Spleen (tissue), 11 donors: ENCODE measurements at regions not wholly inside any gene's neighbourhood (a gene's known extent, or its start where the extent isn't known, plus 50 kb on each side); places are given as distances from the start of the nearest gene placed in this dataset.

Source experiments
- DNase-seq: peaks from one replicate; pipeline ENCODE4 v3.0.0-alpha.2; 2020
- H3K27ac ChIP-seq, 8 donors: fragments of 200-600 bp; sonication (generic) in 7 of 8; 1 replicate in 4 of 8; 2 replicates in 4 of 8; pipeline versions ENCODE4 v1.5.0 to v1.8.0; 2016 to 2021; ENCODE audit warnings: inconsistent platforms in 4 of 8, mild to moderate bottlenecking in 4 of 8, moderate library complexity in 1 of 8
- H3K27me3 ChIP-seq, 7 donors: fragments of 200-600 bp; sonication (generic) in 6 of 7; replicated peaks in 1 of 7; 1 replicate in 4 of 7; 2 replicates in 3 of 7; pipeline versions ENCODE4 v1.5.0 to v1.8.0; 2016 to 2021; ENCODE audit warnings: inconsistent platforms in 3 of 7, mild to moderate bottlenecking in 1 of 7
- H3K36me3 ChIP-seq, 6 donors: fragments of 200-600 bp; sonication (generic) in 5 of 6; 1 replicate in 4 of 6; 2 replicates in 2 of 6; pipeline versions ENCODE4 v1.5.0 to v1.8.0; 2016 to 2021; ENCODE audit warnings: inconsistent platforms in 2 of 6
- H3K4me1 ChIP-seq, 6 donors: fragments of 200-600 bp; sonication (generic) in 5 of 6; 1 replicate in 3 of 6; 2 replicates in 3 of 6; pipeline versions ENCODE4 v1.5.0 to v1.8.0; 2016 to 2021; ENCODE audit warnings: inconsistent platforms in 3 of 6
- H3K4me3 ChIP-seq, 8 donors: fragments of 200-600 bp; sonication (generic) in 7 of 8; 1 replicate in 4 of 8; 2 replicates in 4 of 8; pipeline versions ENCODE4 v1.5.0 to v1.8.0; 2016 to 2021; ENCODE audit warnings: inconsistent platforms in 4 of 8, mild to moderate bottlenecking in 4 of 8, moderate library complexity in 2 of 8
- H3K9me3 ChIP-seq, 8 donors: fragments of 200-600 bp; sonication (generic) in 7 of 8; 1 replicate in 4 of 8; 2 replicates in 4 of 8; pipeline versions ENCODE4 v1.5.0 to v1.8.0; 2016 to 2021; ENCODE audit warnings: inconsistent platforms in 4 of 8
- POLR2A ChIP-seq, 3 donors: fragments of 450-650 bp; IDR thresholded peaks; one replicate each; pipeline ENCODE4 v1.5.1; 2017; ENCODE audit warnings: antibody characterized with exemption in 3 of 3, mild to moderate bottlenecking in 1 of 3
- POLR2AphosphoS5 ChIP-seq, 3 donors: sonication (generic); formaldehyde crosslinking; IDR thresholded peaks; one replicate each; pipeline ENCODE4 v1.5.1; 2017; ENCODE audit warnings: antibody characterized with exemption in 3 of 3
- WGBS, 5 donors: extraction: QIAGEN DNeasy Blood & Tissue Kit in 3 of 5; methylation state at CpG; one replicate each; pipeline versions ENCODE4 v1.1.5 to v1.1.7; 2013 to 2018; 5-methylcytosine and 5-hydroxymethylcytosine counted together
- intact Hi-C: fragments of 100-400 bp; cut with DNase I; formaldehyde crosslinking; loops from one replicate; pipeline ENCODE4 v1.15.0; 2023; ENCODE audit warnings: low total_unique reads
- TF ChIP-seq, protein P1 (sequence below), 11 experiments: fragments of 200-600 bp in 7 of 11; fragments of 450-650 bp in 4 of 11; sonication (generic) in 4 of 11; IDR thresholded peaks in 8 of 11; conservative IDR thresholded peaks in 3 of 11; 1 replicate in 7 of 11; 2 replicates in 4 of 11; pipeline versions ENCODE4 v1.4.0 to v1.8.0; 2016 to 2021; ENCODE audit warnings: antibody characterized with exemption in 11 of 11, inconsistent platforms in 4 of 11, mild to moderate bottlenecking in 1 of 11
- donor health status: healthy with polysubstance abuse.
- donor health status: DM: no; HTN: no; CAD: no; lungs with moderate emphysema.
- donor health status: DM: no; HTN: no; CAD: no.
- donor health status: Bipolar disorder and iron deficiency.
- donor health status: healthy.
- donor health status: DM: no; HTN: no; CAD: no.
- donor health status: DM: yes; HTN: yes; CAD: no.

DNA sequence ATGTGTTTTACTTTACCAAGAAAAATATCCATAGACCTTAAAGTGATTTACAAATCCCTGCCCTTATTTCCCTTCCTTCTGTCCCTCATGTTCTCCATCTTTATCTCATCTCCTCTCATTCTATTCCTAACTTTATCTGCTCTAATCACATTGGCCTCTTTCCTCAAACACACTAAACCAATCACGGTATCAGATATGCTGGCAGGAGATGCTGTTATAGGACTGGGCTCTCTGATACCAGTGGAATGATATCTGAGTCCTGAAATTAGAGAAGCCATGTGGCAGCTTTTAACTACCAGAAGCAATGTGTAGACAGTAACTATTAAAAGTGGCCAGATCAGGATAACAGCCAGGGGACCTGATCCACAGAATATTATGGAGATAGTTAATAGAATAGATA, 49.9 kb upstream of the GIMD1 start:
- Histone ChIP-seq H3K27me3 (no peaks in the 10 kb centered on the region), H3K36me3 (no peaks in the 10 kb centered on the region), H3K4me1 (no peaks in the 10 kb centered on the region), H3K9me3 (no peaks in the 10 kb centered on the region), H3K27ac (no peak overlapping the region), H3K4me3 (no peak overlapping the region)
- no peak for DNase-seq
- TF ChIP-seq POLR2A (IDR thresholded peaks at IDR 0.05) = no peak
- TF ChIP-seq, protein P1, sequence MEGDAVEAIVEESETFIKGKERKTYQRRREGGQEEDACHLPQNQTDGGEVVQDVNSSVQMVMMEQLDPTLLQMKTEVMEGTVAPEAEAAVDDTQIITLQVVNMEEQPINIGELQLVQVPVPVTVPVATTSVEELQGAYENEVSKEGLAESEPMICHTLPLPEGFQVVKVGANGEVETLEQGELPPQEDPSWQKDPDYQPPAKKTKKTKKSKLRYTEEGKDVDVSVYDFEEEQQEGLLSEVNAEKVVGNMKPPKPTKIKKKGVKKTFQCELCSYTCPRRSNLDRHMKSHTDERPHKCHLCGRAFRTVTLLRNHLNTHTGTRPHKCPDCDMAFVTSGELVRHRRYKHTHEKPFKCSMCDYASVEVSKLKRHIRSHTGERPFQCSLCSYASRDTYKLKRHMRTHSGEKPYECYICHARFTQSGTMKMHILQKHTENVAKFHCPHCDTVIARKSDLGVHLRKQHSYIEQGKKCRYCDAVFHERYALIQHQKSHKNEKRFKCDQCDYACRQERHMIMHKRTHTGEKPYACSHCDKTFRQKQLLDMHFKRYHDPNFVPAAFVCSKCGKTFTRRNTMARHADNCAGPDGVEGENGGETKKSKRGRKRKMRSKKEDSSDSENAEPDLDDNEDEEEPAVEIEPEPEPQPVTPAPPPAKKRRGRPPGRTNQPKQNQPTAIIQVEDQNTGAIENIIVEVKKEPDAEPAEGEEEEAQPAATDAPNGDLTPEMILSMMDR (IDR thresholded peaks at IDR 0.05 in 8 of 11, conservative IDR thresholded peaks at IDR 0.05 in 3 of 11) = no peak
- no peak for TF ChIP-seq POLR2AphosphoS5 (IDR thresholded peaks at IDR 0.05)
- intact Hi-C loops = no loop called here
- WGBS, 5 donors = 56 to 74% (median 59%) methylated on average over 1 of the region's 1 CpG
